GM18870 (cell line): ENCODE measurements at regions not wholly inside any gene's neighbourhood (a gene's known extent, or its start where the extent isn't known, plus 50 kb on each side); places are given as distances from the start of the nearest gene placed in this dataset.
"Not testable (repeated sequence)": the region's sequence is repeated elsewhere in the genome, so short reads cannot be mapped to it uniquely, and the experiment has no call there.

ENCODE experiments used
- ATAC-seq: cut with Tn5 transposase; IDR thresholded peaks from one replicate; pipeline ENCODE4 v1.9.1; 2021; ENCODE audit warnings: moderate library complexity; ENCODE audit not compliant: unreplicated experiment

DNA sequence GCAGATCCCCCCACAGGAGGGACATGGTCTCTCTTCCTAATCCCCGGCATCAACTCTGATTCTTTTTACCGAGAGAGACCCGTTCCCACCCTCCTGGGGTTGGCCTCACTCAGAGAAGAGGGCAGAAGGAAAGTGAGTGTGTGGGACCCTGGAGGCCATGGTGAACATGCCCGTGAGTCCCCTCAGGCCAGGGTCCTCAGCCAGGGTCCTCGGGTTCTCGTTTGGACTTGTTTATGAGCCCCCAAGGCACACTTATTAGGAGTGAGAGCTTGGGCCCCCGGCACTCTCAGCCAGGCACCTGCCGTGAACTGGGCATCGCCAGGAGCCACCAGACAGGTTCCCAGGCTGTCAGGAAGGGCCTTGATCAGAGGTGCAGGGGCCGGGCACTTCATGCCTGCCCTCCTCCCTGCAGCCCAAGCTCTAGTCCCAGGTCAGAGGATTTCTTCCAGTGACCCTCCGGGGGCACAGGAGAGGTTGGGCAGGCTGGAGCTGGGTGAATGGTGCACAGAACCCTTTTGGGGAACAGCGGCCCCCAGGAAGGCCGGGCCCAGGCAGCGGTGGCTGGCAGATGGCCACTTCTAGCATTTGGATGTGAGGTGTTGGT lies 122.6 kb downstream of the CRYAA start:
- no peak for ATAC-seq

GRCh38 chr21:43290421-43291346 lies 121.9 kb downstream of the CRYAA start:
- ATAC-seq = no peak

- no peak for ATAC-seq
These were observed 121.2 kb downstream of the CRYAA start for GRCh38 chr21:43289966-43290365.

DNA sequence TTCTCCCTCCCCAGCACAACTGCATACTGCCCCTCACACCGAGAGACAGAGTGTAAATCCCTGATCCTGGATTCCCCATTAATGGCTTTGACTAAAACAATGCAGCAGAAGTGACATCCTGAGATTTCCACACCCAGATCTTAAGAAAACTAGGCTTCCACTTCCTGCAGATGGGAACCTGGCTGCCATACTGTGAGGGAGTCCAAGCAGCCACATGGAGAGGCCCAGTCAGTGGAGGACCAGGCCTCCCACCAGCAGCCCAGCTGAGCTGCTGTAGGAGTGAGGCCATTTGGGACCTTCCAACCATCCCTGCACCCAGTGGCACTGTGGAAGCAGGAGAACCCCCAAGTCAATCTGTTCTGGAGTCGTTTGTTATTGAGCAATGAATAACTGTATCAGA lies 120.6 kb downstream of the CRYAA start:
- no peak for ATAC-seq

DNA sequence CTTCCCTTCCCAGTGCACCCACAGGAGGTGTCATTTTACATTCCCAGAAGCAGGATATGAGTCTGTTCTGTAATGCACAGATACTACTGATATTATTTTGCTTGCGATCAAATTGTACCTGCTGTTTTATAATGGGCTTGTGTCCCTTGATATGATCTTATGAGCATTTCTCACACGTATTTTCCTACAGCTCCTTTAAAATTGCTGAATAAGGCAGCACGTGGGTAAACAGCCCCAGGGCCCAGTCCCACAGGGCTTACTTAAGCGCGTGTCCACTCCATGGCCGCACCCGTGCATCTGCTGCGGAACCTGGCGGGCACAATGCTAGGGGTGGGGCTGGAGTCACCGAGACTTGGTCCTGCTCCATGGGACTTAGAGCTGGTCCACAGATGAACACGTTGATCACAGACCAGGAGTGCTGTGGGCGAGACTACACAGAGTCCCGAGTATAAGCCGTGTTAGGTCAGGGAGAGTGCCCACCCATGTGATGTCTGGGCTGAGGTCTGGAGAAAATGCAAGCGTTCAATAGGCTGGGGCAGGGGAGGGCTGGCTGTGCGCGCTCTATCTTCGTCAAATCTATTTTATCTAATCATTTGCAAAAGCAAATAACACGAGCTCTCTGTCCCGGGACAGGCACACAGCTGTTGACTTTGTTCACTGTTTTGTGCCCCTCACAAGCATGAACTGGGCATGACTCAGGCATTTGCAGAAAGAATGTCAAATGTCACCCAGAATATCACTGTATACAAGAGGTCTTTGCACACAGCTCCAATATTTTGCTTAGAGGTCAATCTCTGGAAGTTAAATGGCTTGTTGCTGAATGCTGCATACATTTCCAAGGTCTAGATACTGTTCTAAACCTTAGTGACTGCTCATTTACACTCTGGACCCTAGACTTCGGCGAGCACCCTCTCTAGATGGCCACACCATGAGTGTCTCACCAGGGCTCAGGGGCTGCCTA lies 119.3 kb downstream of the CRYAA start:
- no peak for ATAC-seq

GRCh38 chr21:43287111-43287760 lies 118.4 kb downstream of the CRYAA start:
- no peak for ATAC-seq

- ATAC-seq = no peak
These were observed 117.4 kb downstream of the CRYAA start for GRCh38 chr21:43286196-43286595.

DNA sequence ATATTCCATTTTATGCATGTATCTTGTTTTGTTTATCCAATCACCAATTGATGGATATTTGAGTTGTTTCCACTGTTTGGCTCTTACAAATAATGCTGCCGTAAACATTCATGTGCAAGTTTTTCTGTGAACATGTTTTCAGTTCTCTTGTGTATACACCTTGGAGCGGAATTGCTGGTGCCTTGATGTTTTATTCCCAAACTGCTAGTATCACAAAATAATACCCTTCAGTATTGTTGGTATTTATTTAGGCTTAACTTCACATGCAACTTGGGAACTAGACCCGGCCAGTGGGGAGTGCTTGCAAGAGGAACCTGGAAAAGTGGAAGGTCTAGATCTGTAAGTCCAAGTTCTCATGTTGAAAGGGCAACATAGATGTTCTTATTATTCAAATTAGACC lies 115.9 kb downstream of the CRYAA start:
- ATAC-seq = no peak

DNA sequence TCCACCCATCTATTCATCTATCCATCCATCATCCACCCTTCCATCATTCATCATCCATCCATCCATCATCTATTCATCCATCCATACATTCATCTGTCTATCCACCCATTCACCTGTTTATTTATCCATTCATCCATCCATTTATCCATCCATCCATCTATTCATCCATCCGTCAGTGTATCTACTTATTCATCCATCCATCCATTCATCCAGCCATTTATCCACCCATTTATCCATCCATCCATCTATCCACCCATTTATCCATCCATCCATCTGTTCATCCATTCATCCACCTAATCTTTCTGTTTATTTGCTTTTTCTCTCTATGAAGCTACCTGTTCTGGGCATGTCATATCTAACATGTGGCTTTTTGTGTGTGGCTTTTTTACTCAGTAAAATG lies 115.4 kb downstream of the CRYAA start:
- ATAC-seq = no peak

DNA sequence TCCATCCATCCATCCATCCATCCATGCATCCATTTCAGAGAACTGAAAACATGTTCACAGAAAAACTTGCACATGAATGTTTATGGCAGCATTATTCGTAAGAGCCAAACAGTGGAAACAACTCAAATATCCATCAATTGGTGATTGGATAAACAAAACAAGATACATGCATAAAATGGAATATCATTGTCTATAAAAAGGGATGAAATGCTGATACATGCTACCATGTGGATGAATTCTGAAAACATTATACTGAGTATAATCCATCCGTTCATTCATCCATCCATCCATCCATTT lies 115.1 kb downstream of the CRYAA start:
- ATAC-seq = not testable (repeated sequence)

DNA sequence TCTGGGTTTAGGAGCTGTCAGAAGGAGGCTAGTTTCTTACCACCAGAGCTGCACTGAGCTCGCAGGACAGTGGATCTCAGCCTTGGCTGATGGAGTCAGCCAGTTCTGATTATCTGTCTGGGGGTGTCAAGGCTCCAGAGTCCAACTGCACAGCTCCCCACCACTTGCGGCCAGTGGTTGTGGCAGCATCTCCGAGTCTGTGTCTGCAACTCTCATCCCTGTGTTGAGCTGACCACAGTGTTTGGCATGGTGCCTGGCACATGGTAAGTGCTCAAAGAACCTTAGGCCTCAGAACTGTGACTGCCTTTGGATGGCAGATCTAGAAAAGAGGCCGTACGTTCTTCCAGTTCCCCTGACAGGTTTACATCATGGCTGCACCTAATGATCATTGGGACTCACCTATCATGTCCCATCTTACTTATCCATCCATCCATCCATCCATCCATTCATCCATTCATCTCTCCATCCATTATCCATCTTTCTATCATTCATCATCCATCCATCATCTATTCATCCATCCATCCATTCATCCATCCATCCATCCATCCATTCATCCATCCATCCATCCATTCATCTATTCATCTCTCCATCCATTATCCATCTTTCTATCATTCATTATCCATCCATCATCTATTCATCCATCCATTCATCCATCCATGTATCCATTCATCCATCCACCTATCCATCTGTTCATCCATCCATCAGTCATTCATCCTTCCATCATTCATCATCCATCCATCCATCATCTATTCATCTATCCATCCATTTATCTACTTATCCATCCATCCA lies 114.5 kb downstream of the CRYAA start:
- no peak for ATAC-seq

DNA sequence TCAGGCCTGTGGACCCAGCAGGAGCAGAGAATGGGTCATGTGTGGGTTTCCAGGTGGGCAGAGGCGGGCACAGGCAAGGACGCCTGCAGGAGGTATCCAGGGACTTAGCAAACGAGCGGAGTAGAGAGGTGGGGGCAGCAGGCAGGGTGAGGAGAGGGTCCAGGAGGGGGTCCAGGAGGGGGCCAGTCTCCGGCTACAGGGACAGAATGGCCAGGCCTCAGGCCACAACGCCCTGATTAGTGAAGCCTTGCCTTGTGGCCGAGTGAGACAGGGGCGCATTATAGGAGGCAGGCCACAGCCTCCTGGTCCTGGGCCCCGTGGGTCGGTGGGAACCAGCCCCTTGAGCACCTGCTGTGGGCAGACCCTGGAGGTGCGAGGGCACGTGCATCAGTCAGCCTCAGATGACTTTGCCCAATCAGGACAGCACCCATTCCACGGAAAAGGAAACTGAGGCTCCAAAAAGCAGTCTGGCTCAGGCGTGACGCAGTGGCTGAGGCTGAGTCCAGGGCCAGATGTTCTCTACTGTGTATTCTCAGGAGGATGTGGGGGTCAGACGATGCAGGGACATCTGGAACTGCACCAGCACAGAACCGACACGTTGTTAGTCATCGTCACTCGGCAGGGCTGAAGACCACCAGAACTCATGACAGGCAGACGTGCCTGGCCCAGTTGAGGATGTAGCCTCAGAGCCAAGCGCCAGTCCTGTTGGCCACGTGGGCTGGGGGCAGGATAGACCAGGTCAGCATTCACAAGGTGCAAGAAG lies 113.7 kb downstream of the CRYAA start:
- ATAC-seq = no peak

DNA sequence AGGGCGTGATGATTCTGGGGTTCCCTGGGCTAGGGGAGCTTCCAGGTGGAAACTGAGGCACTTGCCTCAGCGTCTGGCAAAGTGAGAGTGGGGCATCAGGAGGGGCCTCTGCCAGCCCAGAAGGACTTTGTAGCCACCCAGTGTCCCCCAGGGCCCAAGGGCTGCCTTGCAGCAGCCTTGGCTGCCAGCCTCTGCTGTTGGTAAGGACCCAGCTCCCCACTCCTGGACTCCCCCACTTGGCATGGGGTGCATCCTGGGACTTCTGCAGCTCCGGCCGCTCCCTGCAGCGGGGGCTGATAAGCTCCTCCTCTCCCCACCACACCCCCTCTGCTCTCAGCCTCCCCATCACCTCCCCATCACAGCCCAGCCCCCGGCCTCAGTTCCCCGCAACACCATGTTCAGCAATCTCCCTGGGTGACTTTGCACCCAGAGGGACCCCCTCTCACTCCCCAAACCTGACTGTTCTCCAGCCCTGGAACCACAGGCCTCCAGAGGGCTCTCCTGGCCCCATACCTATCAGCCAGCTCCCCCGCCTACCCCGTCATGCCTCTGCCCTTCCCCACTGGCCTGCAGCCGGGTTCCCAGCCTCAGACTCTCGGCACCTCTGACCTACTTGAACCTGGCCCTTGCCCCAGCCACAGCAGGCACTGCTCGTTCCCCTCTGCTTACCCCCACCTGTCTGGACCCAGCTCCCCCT lies 113.0 kb downstream of the CRYAA start:
- ATAC-seq = no peak

- ATAC-seq = no peak
These were observed 112.3 kb downstream of the CRYAA start for GRCh38 chr21:43280949-43281633.

DNA sequence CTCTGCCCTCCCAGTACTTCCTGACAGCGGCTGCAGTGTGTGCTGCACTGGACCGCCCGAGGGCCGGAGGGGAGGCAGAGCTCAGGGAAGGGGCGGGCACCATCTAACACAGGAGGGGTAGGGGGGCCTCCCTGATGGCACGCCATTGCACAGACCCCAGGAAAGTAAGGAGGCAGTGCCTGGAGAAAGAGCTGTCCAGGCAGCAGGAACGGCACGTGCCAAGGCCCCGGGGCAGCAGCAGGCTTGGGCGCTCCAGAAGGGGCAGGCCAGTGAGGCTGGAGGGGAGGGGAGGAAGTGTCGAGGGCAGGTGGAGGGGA lies 110.7 kb downstream of the CRYAA start:
- ATAC-seq = no peak

- ATAC-seq = no peak
These were observed 110.2 kb downstream of the CRYAA start for GRCh38 chr21:43278766-43279577.

DNA sequence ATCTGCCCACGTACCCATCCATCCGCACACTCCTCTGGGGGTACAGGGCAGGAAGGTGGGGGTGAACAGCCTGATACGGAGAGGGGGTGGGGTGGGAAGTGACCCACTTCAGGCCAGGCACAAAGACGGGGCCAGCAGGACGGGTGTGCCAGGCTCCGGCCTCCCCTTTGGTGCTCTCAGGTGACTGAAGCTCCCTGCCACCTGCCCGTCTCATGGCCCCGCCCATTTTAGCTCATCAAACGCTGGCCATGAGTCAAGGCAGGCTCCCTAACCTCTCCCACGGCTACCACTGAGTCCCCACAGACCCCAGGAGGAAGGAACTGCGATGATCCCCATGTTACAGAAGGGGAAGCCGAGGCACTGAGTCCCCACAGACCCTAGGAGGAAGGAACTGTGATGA lies 109.6 kb downstream of the CRYAA start:
- ATAC-seq = no peak
